HL-60 (cell line): ENCODE measurements at regions not wholly inside any gene's neighbourhood (a gene's known extent, or its start where the extent isn't known, plus 50 kb on each side); places are given as distances from the start of the nearest gene placed in this dataset.

Experiments used
- DNase-seq, 2 experiments: peaks; one replicate each; pipeline ENCODE4 v3.0.0-alpha.2; 2010 to 2020; ENCODE audit warnings: low read depth in 1 of 2, low spot score in 1 of 2
- H3K27ac ChIP-seq: fragments of 250-450 bp; sonication (Bioruptor Pico); replicated peaks from 2 replicates; pipeline ENCODE4 v1.5.1; 2020; ENCODE audit warnings: mild to moderate bottlenecking, moderate library complexity
- H3K27me3 ChIP-seq: fragments of 250-450 bp; sonication (Bioruptor Pico); 2 replicates; pipeline ENCODE4 v1.5.1; 2021; ENCODE audit warnings: mild to moderate bottlenecking, moderate library complexity; ENCODE audit not compliant: insufficient read depth, poor library complexity, severe bottlenecking
- H3K4me3 ChIP-seq: replicated peaks from 2 replicates; pipeline ENCODE4 v1.5.1; 2011; ENCODE audit warnings: mild to moderate bottlenecking, control low read depth, low read length; ENCODE audit not compliant: insufficient read depth
- CTCF ChIP-seq: IDR thresholded peaks from one replicate; pipeline ENCODE4 v1.5.1; 2011; ENCODE audit warnings: low read length, control low read depth, inconsistent platforms; ENCODE audit not compliant: insufficient read depth
- GABPA ChIP-seq: IDR thresholded peaks from 2 replicates; pipeline ENCODE4 v1.6.1; 2012; ENCODE audit warnings: low read depth
- POLR2AphosphoS5 ChIP-seq: IDR thresholded peaks from 2 replicates; pipeline ENCODE4 v1.6.1; 2012; ENCODE audit warnings: low read depth
- REST ChIP-seq: IDR thresholded peaks from 2 replicates; pipeline ENCODE4 v1.6.1; 2012; ENCODE audit warnings: low read depth; ENCODE audit not compliant: insufficient replicate concordance
- SPI1 ChIP-seq: IDR thresholded peaks from 2 replicates; pipeline ENCODE4 v1.6.1; 2012; ENCODE audit warnings: low read depth, mild to moderate bottlenecking, borderline replicate concordance

- TF ChIP-seq GABPA (no peak), CTCF (no peak), REST (no peak), SPI1 (no peak), POLR2AphosphoS5 (no peak)
- Histone ChIP-seq H3K4me3 (no peak overlapping the region), H3K27me3 (no peaks in the 10 kb centered on the region), H3K27ac (no peak overlapping the region)
- DNase-seq = no peak
Measured at GRCh38 chr7:17037356-17037755, 155.6 kb upstream of the AGR3 start.

- Histone ChIP-seq H3K4me3 (no peak overlapping the region), H3K27me3 (no peaks in the 10 kb centered on the region), H3K27ac (no peak overlapping the region)
- DNase-seq = peak in 1 of 2 experiments; percentile 12
- no peak for TF ChIP-seq CTCF
- TF ChIP-seq REST = no peak
- TF ChIP-seq SPI1 = no peak
- TF ChIP-seq GABPA = no peak
- TF ChIP-seq POLR2AphosphoS5 = no peak
Measured at GRCh38 chr7:17038160-17038782, 156.5 kb upstream of the AGR3 start.

- no peak for DNase-seq
- Histone ChIP-seq H3K27ac (no peak overlapping the region), H3K27me3 (no peaks in the 10 kb centered on the region), H3K4me3 (no peak overlapping the region)
- TF ChIP-seq POLR2AphosphoS5 (no peak), CTCF (no peak), SPI1 (no peak), GABPA (no peak), REST (no peak)
Measured at GRCh38 chr7:17038783-17039170, 157.0 kb upstream of the AGR3 start.
